GM12878 (cell line): ENCODE measurements at regions not wholly inside any gene's neighbourhood (a gene's known extent, or its start where the extent isn't known, plus 50 kb on each side); places are given as distances from the start of the nearest gene placed in this dataset.

Source experiments
- EZH2 ChIP-seq: IDR thresholded peaks from 2 replicates; pipeline ENCODE4 v1.6.1; 2012; ENCODE audit warnings: low read depth, mild to moderate bottlenecking, control low read depth, inconsistent platforms, low read length, borderline replicate concordance; ENCODE audit not compliant: control insufficient read depth
- FOS ChIP-seq: IDR thresholded peaks from 3 replicates; pipeline ENCODE4 v1.6.1; 2011; ENCODE audit warnings: borderline replicate concordance; ENCODE audit not compliant: insufficient read length; ENCODE audit errors: extremely low read depth
- MEF2A ChIP-seq: IDR thresholded peaks from 2 replicates; pipeline ENCODE4 v1.6.1; 2011; ENCODE audit warnings: low read depth, mild to moderate bottlenecking, low read length, moderate library complexity; ENCODE audit not compliant: insufficient read depth
- RUNX3 ChIP-seq: IDR thresholded peaks from 2 replicates; pipeline ENCODE4 v1.6.1; 2012; ENCODE audit warnings: low read length, inconsistent platforms
- SMARCA5 ChIP-seq: fragments of 450-650 bp; IDR thresholded peaks from 2 replicates; pipeline ENCODE4 v1.6.1; 2017; ENCODE audit warnings: mild to moderate bottlenecking
- TF ChIP-seq, protein P1 (sequence below), 3 experiments: IDR thresholded peaks in 2 of 3; conservative IDR thresholded peaks in 1 of 3; 2 replicates each; pipeline ENCODE4 v1.5.1; 2011; ENCODE audit warnings: low read depth in 3 of 3, low read length in 3 of 3, mild to moderate bottlenecking in 3 of 3, control low read depth in 2 of 3, moderate library complexity in 2 of 3, inconsistent platforms in 1 of 3, mixed read lengths in 1 of 3; ENCODE audit not compliant: control insufficient read depth in 2 of 3, insufficient read depth in 1 of 3; ENCODE audit errors: extremely low read depth in 1 of 3
- TF ChIP-seq, protein P2 (sequence below): fragments of 450-650 bp; IDR thresholded peaks from 2 replicates; pipeline ENCODE4 v1.6.1; 2017; ENCODE audit warnings: mild to moderate bottlenecking, moderate library complexity

DNA sequence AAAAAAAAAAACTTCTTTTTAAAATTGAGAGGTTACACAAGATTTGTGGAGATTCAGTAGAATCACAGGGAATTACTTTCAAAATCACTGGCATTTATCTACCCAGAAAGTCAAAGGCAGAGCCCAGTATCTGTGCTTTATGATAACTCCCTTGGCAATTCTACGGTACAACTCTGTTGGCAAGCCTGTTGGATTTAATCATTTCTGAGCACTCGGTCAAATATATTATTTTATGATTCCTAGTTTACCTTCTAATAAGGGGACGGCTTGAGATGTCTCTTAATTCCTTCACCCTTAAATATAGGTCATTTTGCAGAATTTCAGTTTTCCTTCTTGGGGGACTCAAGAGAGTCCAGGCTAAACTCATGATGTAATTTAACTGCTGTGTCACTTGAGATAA, 987.6 kb downstream of the EFNB2 start:
- TF ChIP-seq EZH2: no peak
- TF ChIP-seq, protein P1, sequence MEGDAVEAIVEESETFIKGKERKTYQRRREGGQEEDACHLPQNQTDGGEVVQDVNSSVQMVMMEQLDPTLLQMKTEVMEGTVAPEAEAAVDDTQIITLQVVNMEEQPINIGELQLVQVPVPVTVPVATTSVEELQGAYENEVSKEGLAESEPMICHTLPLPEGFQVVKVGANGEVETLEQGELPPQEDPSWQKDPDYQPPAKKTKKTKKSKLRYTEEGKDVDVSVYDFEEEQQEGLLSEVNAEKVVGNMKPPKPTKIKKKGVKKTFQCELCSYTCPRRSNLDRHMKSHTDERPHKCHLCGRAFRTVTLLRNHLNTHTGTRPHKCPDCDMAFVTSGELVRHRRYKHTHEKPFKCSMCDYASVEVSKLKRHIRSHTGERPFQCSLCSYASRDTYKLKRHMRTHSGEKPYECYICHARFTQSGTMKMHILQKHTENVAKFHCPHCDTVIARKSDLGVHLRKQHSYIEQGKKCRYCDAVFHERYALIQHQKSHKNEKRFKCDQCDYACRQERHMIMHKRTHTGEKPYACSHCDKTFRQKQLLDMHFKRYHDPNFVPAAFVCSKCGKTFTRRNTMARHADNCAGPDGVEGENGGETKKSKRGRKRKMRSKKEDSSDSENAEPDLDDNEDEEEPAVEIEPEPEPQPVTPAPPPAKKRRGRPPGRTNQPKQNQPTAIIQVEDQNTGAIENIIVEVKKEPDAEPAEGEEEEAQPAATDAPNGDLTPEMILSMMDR (IDR thresholded peaks at IDR 0.05 in 2 of 3, conservative IDR thresholded peaks at IDR 0.05 in 1 of 3; ENCODE audit: control insufficient read depth in 2 of 3, extremely low read depth in 1 of 3, insufficient read depth in 1 of 3, low read depth in 3 of 3, low read length in 3 of 3): no peak
- TF ChIP-seq FOS: no peak
- no peak for TF ChIP-seq SMARCA5
- TF ChIP-seq, protein P2, sequence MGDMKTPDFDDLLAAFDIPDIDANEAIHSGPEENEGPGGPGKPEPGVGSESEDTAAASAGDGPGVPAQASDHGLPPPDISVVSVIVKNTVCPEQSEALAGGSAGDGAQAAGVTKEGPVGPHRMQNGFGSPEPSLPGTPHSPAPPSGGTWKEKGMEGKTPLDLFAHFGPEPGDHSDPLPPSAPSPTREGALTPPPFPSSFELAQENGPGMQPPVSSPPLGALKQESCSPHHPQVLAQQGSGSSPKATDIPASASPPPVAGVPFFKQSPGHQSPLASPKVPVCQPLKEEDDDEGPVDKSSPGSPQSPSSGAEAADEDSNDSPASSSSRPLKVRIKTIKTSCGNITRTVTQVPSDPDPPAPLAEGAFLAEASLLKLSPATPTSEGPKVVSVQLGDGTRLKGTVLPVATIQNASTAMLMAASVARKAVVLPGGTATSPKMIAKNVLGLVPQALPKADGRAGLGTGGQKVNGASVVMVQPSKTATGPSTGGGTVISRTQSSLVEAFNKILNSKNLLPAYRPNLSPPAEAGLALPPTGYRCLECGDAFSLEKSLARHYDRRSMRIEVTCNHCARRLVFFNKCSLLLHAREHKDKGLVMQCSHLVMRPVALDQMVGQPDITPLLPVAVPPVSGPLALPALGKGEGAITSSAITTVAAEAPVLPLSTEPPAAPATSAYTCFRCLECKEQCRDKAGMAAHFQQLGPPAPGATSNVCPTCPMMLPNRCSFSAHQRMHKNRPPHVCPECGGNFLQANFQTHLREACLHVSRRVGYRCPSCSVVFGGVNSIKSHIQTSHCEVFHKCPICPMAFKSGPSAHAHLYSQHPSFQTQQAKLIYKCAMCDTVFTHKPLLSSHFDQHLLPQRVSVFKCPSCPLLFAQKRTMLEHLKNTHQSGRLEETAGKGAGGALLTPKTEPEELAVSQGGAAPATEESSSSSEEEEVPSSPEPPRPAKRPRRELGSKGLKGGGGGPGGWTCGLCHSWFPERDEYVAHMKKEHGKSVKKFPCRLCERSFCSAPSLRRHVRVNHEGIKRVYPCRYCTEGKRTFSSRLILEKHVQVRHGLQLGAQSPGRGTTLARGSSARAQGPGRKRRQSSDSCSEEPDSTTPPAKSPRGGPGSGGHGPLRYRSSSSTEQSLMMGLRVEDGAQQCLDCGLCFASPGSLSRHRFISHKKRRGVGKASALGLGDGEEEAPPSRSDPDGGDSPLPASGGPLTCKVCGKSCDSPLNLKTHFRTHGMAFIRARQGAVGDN: no peak
- no peak for TF ChIP-seq RUNX3
- no peak for TF ChIP-seq MEF2A
